Fibroblast of lung (primary cell): ENCODE measurements at regions not wholly inside any gene's neighbourhood (a gene's known extent, or its start where the extent isn't known, plus 50 kb on each side); places are given as distances from the start of the nearest gene placed in this dataset.

Source experiments
- EZH2 ChIP-seq: IDR thresholded peaks from 2 replicates; pipeline ENCODE4 v1.5.1; 2012; ENCODE audit warnings: low read length, control low read depth, mild to moderate bottlenecking; ENCODE audit errors: missing control alignments
- TF ChIP-seq, protein P1 (sequence below), 2 donors: IDR thresholded peaks in 1 of 2; conservative IDR thresholded peaks in 1 of 2; 1 replicate in 1 of 2; 2 replicates in 1 of 2; pipeline ENCODE4 v1.5.1; 2011 to 2012; ENCODE audit warnings: low read length in 2 of 2, control low read depth in 1 of 2, inconsistent platforms in 1 of 2, low read depth in 1 of 2, mild to moderate bottlenecking in 1 of 2

GRCh38 chr13:73934215-73934641 lies 200.0 kb downstream of the KLF12 start:
- TF ChIP-seq, protein P1, sequence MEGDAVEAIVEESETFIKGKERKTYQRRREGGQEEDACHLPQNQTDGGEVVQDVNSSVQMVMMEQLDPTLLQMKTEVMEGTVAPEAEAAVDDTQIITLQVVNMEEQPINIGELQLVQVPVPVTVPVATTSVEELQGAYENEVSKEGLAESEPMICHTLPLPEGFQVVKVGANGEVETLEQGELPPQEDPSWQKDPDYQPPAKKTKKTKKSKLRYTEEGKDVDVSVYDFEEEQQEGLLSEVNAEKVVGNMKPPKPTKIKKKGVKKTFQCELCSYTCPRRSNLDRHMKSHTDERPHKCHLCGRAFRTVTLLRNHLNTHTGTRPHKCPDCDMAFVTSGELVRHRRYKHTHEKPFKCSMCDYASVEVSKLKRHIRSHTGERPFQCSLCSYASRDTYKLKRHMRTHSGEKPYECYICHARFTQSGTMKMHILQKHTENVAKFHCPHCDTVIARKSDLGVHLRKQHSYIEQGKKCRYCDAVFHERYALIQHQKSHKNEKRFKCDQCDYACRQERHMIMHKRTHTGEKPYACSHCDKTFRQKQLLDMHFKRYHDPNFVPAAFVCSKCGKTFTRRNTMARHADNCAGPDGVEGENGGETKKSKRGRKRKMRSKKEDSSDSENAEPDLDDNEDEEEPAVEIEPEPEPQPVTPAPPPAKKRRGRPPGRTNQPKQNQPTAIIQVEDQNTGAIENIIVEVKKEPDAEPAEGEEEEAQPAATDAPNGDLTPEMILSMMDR (conservative IDR thresholded peaks at IDR 0.05 in 1 of 2, IDR thresholded peaks at IDR 0.05 in 1 of 2; ENCODE audit: low read depth in 1 of 2, low read length in 2 of 2), result no peak
- no peak for TF ChIP-seq EZH2
